GM19035 (cell line): ENCODE measurements at regions not wholly inside any gene's neighbourhood (a gene's known extent, or its start where the extent isn't known, plus 50 kb on each side); places are given as distances from the start of the nearest gene placed in this dataset.
"Not testable (repeated sequence)": the region's sequence is repeated elsewhere in the genome, so short reads cannot be mapped to it uniquely, and the experiment has no call there.

Experiments
- ATAC-seq: cut with Tn5 transposase; IDR thresholded peaks from one replicate; pipeline ENCODE4 v1.9.1; 2021; ENCODE audit not compliant: unreplicated experiment

DNA sequence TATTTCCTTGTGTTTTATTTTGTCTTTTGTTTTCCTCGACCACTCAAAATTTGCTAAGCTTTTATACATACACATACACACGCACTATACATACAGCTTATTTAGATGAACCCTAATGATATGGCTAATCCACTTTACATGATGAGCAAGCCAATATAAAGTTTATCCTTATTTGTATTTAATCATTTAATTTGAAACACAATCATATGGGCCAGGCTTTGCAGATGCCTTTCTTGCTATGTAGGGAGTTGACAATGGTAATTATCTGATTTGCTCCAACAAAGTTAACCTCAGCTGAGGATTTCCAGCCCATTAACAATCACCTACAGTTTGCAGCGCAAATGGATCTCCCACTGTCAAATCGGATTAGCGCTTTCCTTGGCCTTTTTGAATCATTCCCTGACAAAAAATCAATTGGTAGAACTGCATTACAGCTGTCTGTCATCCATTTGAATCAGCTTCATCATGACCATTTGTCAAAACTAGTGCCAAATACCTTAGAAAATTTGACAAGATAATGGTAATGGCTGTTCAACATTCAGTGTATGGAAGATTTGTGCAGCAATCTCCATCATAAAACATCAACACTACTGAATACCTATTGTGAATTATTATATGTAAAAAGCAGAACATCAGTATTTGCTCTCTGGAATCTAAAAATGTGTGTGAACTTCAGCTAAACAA, 352.6 kb downstream of the MRPL39 start:
- no peak for ATAC-seq

DNA sequence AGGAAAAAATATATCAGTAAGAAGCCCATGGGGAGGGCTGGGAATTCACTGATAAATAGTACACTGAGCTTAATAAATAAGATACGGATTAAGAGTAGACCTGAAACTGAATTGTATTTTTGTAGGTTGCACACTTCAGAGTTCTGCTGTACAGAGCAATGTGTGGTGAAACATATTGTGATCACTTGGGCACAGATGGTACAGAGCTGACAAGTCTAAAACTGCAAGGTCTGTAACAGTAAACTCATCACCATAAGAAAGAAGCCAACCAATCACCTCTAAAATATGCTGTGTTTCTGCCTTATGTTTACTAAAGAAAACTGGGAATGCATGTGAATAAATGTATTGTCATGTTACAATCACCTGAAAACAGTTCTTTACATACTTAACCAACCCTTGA, 360.7 kb downstream of the MRPL39 start:
- no peak for ATAC-seq

DNA sequence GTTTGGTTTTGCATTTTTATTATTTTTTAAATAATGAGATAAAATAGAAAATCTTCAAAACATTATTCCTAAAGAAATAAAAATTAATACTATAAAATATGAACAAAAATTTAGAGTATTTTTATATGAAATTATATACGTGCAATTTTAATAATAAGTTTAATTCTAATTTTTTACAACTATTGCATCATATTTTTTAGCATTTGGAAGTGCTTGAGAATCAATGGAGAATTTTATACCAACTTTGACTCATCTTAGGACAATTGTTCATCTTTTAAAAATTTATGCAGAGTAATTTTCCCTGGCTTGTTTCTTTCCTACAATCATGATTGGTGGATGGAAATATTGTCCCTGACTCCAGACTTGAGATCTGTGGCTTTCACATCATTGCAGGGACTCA, 362.5 kb downstream of the MRPL39 start:
- ATAC-seq = no peak

DNA sequence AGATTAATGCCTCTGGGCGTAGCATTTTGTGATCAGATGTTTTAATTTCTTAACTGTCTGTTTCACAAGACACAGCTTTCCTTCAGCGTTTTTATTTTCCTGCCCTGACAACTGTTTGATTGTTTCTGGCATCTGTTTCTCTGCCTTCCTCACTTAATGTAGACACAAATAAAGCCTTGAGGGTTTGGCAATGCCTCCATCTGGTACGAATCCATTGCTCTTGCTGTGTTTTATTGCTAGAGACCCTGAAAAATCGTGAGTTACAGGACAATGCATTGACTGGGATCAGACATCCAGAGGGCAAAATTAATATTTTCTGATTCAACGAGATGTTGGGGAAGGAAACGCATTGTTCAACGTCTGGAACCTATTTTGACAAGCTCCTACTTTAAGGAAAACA, 363.5 kb downstream of the MRPL39 start:
- no peak for ATAC-seq

DNA sequence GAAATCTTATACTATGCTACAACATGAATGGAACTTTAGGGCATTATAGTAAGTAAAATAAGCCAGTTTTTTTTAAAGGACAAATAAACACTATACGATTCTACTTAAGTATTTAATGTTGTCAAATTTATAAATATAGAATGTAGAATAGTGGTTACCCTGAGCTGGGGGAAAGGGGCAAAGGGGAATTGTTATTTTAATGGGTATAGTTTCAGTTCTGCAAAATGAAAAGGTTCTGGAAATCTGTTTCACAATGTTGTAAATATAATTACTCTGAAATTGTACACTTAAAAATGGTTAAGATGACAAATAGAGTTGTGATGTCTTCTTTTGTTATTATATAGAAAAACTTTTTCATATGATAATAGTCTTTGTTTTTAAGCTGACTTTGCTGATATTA, 366.3 kb downstream of the MRPL39 start:
- no peak for ATAC-seq

DNA sequence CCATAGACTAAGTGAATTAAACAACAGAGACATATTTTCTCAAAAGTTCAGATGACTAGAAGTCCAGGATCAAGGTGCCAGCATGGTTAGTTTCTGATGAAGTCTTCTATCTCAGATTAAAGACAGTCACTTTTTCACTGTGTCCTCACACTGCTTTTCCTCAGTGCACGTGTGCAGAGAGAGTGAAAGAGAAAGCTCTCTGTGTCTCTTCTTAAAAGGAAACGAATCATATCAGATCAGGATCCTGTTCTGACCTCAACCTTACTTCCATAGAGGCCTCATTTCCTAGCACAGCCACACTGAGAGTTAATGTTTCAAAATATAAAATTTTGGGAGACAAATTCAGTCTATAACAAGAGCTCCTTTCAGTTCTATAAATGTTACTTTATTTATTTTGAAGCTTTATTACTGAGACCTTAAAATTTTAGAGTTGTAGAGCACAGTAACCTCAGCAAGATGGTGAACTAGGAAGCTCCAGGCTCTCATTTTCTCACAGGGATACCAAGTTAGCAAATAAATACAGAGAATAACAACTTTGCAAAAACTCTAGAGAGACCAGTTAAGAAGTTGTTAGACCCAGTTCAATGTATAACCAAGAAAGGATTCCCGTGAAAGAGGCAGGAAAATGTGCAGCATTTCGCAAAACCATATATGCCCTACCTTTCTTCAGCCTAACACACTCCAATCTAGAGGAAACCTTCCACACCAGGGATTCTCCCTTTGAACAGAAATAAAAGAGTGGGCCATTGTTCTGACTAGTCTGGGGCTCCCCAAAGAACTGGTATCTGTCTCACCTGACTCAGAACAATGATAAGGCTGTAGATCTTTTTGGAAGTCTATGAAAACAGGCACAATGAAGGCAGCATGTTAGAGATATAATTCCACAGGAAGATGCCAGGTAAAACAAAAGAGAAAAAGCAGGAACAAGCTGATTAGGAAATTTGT, 372.2 kb downstream of the MRPL39 start:
- ATAC-seq = peak; percentile 94

DNA sequence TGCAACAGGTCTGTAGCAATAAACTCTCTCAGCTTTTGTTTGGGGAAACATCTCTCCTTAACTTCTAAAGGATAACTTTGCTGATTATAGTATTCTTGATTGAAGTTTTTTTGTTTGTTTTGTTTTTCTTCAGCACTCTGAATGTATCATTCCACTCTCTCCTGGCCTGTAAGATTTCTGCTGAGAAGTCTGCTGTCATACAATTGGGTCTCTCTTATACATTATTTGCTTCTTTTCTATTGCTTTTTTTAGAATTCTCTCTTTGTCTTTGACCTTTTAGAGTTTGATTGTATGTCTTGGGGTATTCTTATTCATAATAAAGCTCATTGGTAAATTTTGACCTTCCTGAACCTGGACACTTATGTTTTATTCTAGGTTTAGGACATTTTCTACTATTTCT, 386.3 kb downstream of the MRPL39 start:
- no peak for ATAC-seq

GRCh38 chr21:25220169-25220568, 387.1 kb downstream of the MRPL39 start:
- ATAC-seq = no peak

- ATAC-seq = peak; percentile 97
These were observed 391.4 kb downstream of the MRPL39 start for GRCh38 chr21:25215698-25216384.

- ATAC-seq = no peak
These were observed 392.6 kb downstream of the MRPL39 start for GRCh38 chr21:25214676-25215075.

GRCh38 chr21:25199944-25200343, 407.3 kb downstream of the MRPL39 start:
- no peak for ATAC-seq

GRCh38 chr21:25191141-25191540, 416.1 kb downstream of the MRPL39 start:
- peak; percentile 61 for ATAC-seq

GRCh38 chr21:25189497-25189896, 417.8 kb downstream of the MRPL39 start:
- no peak for ATAC-seq

DNA sequence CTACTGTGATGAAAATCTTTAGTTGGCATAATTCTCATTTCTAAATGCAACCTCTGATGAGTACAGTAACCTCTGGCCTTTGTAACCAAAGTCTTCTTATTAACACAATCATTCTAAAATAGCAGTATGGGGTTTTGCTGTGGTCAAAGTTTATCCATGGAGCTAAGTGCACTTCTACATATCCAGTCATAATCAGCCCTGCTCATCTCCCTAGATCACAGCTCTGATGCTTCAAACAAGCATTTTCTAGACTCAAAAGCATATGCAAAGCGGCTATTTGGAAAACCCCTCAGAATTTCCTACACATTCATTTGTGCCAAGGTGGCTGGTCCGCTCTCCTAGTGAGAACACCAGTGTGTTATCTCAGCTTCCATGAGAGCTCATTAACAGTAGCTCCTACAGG, 418.6 kb downstream of the MRPL39 start:
- peak; percentile 78 for ATAC-seq

- no peak for ATAC-seq
These were observed 421.0 kb downstream of the MRPL39 start for GRCh38 chr21:25186273-25186672.

DNA sequence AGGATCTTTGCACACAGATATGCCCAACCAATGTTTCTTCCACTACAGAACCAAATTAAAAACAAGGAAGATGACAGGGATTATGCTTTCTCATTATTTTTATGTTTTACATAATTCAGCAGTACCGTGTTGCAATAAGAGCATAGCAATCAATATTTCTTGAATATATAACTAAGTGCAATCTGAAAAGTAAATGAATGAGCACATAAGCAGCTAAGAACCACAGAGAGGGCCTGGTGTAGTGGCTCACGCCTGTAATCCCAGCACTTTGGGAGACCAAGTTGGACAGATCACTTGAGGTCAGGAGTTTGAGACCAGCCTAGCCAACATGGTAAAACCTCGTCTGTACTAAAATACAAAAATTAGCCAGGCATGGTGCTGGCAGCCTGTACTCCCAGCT, 423.7 kb downstream of the MRPL39 start:
- ATAC-seq = no peak

DNA sequence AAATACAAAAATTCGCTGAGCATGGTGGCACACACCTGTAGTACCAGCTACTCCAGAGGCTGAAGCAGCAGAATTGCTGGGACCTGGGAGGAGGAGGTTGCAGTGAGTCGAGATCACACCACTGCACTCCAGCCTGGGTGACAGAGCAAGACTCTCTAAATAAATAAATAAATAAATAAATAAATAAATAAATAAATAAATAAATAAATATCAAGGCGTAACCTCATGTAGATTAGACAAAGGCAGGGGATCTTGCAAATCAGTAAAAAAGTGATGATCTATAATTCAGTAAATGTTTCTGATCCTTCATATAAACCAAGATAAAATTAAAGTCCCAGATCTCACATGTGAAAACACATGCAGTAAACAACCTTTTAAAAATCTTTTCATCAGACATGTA, 425.6 kb downstream of the MRPL39 start:
- not testable (repeated sequence) for ATAC-seq

DNA sequence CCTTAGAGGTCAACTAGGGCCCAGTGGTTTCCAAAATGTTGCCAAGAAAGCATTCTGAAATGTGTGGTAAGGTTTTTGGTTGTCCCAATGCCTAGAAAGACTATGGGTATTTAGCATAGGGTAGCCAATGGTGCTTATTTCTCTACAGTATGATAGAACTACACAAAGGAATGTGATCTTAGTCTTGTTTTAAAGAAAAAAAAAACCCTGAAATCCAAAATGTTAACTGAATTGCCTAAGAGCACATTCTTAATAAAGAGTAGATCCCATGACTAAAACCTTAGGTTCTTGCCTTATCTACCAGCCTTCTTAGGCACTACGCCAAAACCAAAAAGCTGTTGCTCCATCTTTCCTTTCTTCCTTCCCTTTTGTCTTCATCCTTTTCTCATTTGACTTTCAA, 428.2 kb downstream of the MRPL39 start:
- ATAC-seq = no peak

DNA sequence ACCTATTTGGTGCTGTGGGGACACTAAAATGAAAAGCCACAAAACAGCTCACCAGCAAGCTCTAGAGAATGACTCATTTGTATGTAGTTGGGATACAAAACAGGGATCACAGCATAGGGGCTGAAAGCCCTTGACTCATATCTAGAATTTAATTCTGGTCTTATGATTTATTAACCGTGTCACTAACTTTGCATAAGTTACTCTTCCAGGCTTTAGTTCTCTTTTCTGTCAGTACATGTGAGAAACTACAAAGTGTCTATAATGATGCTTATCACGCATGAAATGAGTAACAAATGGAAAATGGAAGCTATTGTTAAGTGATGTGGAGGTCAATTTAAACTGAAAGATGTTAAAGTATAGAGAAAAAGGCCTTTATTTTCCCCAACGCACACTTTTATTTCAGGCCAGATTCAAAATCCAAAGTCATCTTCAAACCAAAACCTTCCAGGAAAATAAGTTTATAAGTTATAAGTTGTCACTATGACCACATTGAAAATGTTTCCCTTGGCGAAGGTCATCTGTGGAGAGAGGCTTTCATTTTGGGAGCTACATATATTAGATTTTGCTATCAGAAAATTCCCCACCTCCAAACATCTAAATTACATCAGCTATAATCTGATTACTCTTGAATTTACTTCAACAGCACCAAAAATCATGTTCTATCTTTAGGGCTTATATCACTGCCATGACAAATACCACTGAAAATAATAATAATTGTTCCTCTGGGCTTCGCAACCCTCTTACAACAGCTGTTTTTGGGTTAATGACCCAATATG, 430.5 kb downstream of the MRPL39 start:
- peak; percentile 96 for ATAC-seq

DNA sequence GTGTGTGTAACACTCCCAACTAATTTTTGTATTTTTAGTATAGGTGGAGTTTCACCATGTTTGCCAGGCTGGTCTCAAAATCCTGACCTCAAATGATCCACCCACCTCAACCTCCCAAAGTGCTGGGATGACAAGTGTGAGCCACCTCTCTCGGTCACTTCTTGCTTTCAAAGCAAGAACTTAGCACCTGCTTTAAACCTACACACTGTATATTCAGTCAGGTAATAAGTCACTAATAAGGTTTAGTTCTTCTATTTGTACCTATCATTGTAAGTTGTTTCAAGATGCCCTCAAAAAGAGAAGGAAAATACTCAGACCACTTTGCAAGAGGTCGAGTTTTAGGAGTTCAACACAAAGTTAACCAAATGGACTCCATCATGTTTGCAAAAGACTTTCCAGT, 431.3 kb downstream of the MRPL39 start:
- ATAC-seq = no peak

- ATAC-seq = no peak
These were observed 435.8 kb downstream of the MRPL39 start for GRCh38 chr21:25171438-25171837.
